DMS 273 (cell line): ENCODE measurements at regions not wholly inside any gene's neighbourhood (a gene's known extent, or its start where the extent isn't known, plus 50 kb on each side); places are given as distances from the start of the nearest gene placed in this dataset.

Experiments
- DNase-seq: peaks from one replicate; lab custom pipeline; 2025; ENCODE audit not compliant: unreplicated experiment; lab: John Stamatoyannopoulos, UW

DNA sequence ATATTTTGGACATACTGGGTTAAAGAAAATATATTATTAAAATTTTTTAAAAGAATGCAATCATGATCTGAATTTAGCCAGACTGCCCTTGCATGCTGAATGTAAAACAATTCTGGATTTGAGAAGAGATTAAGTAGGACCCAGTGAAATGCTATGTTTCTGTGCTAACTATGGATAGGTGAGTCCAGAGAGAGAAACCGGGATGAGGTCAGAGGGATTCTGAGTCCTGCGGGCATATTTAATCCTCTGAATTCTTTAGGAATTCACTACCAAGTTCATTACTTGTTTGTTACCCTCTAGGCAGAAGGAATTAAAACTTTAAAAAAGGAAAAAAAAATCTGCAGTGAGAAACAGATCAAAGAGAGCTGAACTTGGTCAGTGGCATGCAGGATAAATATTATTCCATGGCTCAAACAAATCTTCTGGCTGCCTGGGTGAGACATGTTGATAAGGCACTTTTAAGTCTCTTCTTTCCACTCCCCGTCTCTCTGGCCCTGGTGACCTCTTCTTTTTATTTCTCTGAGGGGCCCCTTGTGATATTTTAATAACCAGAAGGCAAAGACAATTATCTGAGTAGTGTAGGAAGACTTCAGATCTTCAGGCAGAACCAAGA is 50.2 kb upstream of the LYZL1 start:
- no peak for DNase-seq
